HUES6 (cell line): ENCODE measurements at regions not wholly inside any gene's neighbourhood (a gene's known extent, or its start where the extent isn't known, plus 50 kb on each side); places are given as distances from the start of the nearest gene placed in this dataset.

Source experiments
- H3K27ac ChIP-seq: 2 replicates; pipeline ENCODE4 v1.7.0; 2013; ENCODE audit warnings: low read depth, mild to moderate bottlenecking, low read length, inconsistent platforms
- H3K27me3 ChIP-seq: 2 replicates; pipeline ENCODE4 v1.6.1; 2013; ENCODE audit warnings: low read length; ENCODE audit not compliant: control insufficient read depth, insufficient read depth
- H3K36me3 ChIP-seq: 2 replicates; pipeline ENCODE4 v1.6.1; 2013; ENCODE audit warnings: low read length; ENCODE audit not compliant: control insufficient read depth, insufficient read depth
- H3K4me1 ChIP-seq: 2 replicates; pipeline ENCODE4 v1.6.1; 2013; ENCODE audit warnings: low read length; ENCODE audit not compliant: control insufficient read depth, insufficient read depth
- H3K4me3 ChIP-seq: 2 replicates; pipeline ENCODE4 v1.5.1; 2013; ENCODE audit warnings: low read depth, low read length
- H3K9ac ChIP-seq: one replicate; pipeline ENCODE4 v1.6.1; 2013; ENCODE audit warnings: mild to moderate bottlenecking, low read length
- H3K9me3 ChIP-seq: 2 replicates; pipeline ENCODE4 v1.6.1; 2013; ENCODE audit warnings: low read depth, low read length; ENCODE audit not compliant: control insufficient read depth, insufficient read depth

DNA sequence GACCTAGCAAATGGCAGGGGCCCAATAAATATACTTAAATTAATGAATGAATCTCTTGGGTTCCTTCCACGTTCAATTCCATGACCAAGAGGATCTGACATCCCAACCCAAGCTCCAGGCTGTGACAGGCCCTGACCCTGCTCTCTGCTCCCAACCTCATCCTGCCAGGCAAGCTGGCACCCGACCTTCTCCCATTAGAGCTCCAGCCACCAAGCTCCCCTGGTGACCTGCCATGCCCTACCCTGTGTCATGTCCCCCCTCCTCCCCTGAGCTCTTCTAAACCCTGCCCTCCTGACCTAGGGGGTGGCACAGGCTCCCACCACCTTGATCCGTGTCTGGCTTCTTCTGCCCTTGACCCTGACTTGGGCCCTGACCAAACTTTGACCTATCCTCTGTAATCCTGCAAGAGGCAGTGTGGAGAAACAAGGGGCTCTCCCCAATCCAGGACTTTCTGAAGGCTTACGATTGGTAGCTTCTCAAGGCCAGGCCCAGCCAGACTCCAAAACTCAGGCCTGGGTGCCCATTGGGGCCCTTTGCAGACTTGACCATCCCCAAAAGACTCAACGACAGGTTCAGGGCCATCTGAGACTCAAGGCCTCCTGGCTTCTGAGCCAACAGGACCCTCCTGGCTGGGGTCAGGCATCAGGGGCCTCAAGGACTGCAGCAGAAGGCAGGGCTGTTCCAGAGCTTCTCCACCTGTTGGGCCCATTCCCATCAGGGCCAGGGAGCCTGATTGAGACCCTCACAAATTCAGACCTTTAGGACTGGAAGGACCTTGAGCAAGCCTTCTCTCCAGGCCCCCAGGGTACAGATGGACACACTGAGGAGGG is 249.0 kb downstream of the PTPRU start:
- no peak overlapping the region for H3K4me3 ChIP-seq
- no peaks in the 10 kb centered on the region for H3K4me1 ChIP-seq
- peaks cover 8% of the 10 kb centered on the region; the same call in 1 of the 2 replicates for H3K27me3 ChIP-seq
- H3K9me3 ChIP-seq = no peaks in the 10 kb centered on the region
- H3K27ac ChIP-seq = no peak overlapping the region
- H3K9ac ChIP-seq = no peak overlapping the region
- no peaks in the 10 kb centered on the region for H3K36me3 ChIP-seq

DNA sequence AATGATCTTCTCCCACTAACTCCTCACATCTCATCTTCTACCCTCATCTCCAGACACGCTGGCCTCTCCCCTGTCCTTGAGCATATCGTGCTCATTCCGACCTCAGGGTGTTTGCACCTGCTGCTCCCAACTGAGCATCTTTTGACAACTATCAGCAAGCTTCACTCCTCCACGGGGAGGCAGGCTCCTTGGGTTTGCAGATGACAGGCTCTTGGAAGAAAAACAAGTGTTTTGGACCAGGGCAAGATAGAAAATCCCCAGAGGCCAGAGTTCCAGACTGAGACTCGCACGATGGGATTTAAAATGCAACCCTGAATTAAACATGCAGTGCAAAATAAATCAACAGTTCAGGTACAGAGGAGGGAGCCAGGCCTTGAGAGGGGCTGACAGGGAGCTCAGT is 246.7 kb downstream of the PTPRU start:
- Histone ChIP-seq H3K9ac (no peak overlapping the region), H3K27me3 (peaks cover 22% of the 10 kb centered on the region), H3K4me3 (no peak overlapping the region), H3K36me3 (no peaks in the 10 kb centered on the region), H3K9me3 (no peaks in the 10 kb centered on the region), H3K27ac (no peak overlapping the region), H3K4me1 (peaks cover 4% of the 10 kb centered on the region; the same call in 1 of the 2 replicates)

DNA sequence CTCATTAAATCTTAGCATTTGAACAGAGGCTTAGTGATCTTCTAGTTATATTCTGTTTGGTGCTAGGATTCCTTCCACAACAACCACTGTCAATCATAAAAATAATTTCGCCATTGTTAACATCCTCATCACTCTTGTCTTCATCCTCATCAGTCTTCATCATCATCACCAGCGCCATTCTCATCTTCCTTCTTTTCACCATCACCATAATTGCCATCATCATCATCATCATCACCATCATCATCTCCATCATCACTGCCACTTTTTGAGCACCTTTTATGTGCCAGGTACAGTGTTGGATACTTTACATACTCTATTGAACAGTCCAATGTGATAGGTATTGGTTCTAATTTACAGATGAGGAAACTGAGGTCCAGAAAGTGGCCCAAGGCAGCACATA is 245.7 kb downstream of the PTPRU start:
- H3K27me3 ChIP-seq = peaks cover 25% of the 10 kb centered on the region
- H3K9ac ChIP-seq = no peak overlapping the region
- H3K4me3 ChIP-seq = no peak overlapping the region
- no peak overlapping the region for H3K27ac ChIP-seq
- no peaks in the 10 kb centered on the region for H3K9me3 ChIP-seq
- peaks cover 4% of the 10 kb centered on the region; the same call in 1 of the 2 replicates for H3K4me1 ChIP-seq
- H3K36me3 ChIP-seq = no peaks in the 10 kb centered on the region

DNA sequence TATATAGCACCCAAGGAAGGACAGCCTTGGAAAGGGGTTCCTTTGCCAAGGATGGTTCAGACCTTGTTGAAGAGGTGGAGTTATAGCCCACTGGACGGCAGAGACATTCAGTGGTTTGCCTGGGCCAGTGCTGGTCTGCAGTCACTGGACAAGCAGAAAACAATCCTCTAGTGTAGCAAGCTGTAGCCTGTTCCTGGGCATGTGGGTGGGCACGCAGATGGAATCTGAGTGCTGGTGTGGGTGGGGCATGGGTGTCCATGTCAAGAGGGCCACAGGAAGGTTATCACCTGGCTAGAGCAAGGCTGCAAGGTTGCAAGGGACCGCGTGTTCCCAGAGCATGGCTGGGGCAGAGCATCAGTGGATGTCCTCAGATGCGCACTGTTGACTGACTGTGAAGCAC is 244.7 kb downstream of the PTPRU start:
- H3K9me3 ChIP-seq = no peaks in the 10 kb centered on the region

DNA sequence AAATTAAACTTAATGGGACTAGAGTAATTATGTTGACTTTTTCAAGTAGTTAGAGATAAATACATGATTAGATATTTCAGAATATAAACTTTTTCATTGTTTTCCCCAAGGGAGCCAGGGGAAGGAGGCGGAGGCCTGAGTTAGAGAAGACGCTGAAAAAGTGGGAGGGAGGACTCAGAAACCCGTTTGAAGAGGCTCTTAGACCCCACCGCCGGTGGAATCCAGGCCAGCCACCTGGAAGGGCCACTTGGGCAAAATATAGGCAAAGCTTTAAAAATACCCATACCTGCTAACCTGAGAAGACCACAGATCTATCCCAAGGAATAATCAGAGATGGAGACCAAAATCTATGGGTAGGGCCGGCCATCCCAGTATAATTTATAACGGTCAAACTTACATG is 242.6 kb downstream of the PTPRU start:
- Histone ChIP-seq H3K27me3 (peaks cover 28% of the 10 kb centered on the region), H3K36me3 (no peaks in the 10 kb centered on the region), H3K27ac (no peak overlapping the region), H3K4me1 (peaks cover 4% of the 10 kb centered on the region; the same call in 1 of the 2 replicates), H3K9ac (no peak overlapping the region), H3K9me3 (no peaks in the 10 kb centered on the region), H3K4me3 (peak overlapping the region; percentile 55)

More for the DNA sequence above, 244.7 kb downstream of the PTPRU start:
- no peaks in the 10 kb centered on the region for H3K36me3 ChIP-seq
- H3K4me1 ChIP-seq = peaks cover 4% of the 10 kb centered on the region; the same call in 1 of the 2 replicates
- H3K27ac ChIP-seq = no peak overlapping the region
- H3K4me3 ChIP-seq = no peak overlapping the region
- H3K9ac ChIP-seq = no peak overlapping the region
- peaks cover 28% of the 10 kb centered on the region for H3K27me3 ChIP-seq

DNA sequence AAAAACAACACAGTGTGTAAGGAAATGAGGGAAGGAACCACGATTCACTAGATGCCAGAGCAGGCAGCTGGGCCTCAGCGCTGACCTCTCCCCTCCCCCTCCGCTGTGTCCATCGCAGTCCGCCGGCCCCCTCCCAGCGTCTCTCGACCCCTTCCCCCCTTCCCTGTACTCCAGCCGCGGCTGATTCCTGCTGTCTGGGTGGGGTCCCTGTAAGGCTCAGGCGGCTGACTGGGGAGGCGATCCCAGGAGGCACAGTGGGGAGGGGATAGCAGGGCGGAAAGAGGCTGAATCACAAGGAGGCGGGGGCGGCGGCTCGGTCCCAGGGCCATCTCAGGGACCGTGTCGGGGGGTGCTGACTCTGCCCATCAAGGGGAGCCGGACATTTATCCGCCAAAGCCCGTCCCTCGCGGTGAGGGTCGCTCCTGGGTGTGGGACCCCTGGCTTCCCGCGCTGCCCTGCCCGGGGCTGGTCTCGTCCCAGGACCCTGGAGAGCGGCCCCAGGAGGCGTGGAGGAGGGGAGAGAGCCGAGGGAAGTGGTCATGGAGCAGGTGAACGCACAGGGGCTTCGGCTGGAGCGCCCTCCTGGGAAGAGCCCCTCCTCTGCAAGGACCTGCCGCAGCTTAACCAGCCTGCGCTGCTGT is 241.9 kb downstream of the PTPRU start:
- no peak overlapping the region for H3K9ac ChIP-seq

DNA sequence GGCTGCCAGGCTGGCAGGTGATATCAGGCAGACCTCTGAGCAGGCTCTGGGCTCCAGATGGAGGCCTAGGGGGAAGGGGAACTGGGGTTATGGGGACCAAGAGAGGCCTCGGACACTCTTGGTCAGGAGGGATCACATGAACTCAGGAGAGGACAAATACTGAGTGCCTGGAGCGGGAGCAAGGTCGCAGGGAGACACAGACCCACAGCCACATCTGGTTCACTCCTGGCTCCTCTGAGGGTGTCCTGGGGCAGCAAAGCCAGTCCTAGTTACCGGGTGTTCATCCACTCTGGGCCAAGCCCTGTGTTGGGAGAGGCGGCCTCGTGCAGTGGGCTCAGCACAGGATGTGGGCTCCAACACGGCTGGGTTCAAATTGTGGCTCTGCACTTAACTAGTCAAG is 239.0 kb downstream of the PTPRU start:
- no peaks in the 10 kb centered on the region for H3K9me3 ChIP-seq
- H3K9ac ChIP-seq = no peak overlapping the region
- peaks cover 20% of the 10 kb centered on the region for H3K27me3 ChIP-seq
- no peaks in the 10 kb centered on the region for H3K36me3 ChIP-seq
- no peak overlapping the region for H3K27ac ChIP-seq
- H3K4me1 ChIP-seq = peaks cover 15% of the 10 kb centered on the region
- no peak overlapping the region for H3K4me3 ChIP-seq

More for the DNA sequence above, 241.9 kb downstream of the PTPRU start:
- Histone ChIP-seq H3K36me3 (no peaks in the 10 kb centered on the region), H3K27ac (no peak overlapping the region), H3K9me3 (no peaks in the 10 kb centered on the region), H3K4me3 (peak overlapping the region; percentile 55), H3K4me1 (peaks cover 4% of the 10 kb centered on the region; the same call in 1 of the 2 replicates), H3K27me3 (peaks cover 28% of the 10 kb centered on the region)

DNA sequence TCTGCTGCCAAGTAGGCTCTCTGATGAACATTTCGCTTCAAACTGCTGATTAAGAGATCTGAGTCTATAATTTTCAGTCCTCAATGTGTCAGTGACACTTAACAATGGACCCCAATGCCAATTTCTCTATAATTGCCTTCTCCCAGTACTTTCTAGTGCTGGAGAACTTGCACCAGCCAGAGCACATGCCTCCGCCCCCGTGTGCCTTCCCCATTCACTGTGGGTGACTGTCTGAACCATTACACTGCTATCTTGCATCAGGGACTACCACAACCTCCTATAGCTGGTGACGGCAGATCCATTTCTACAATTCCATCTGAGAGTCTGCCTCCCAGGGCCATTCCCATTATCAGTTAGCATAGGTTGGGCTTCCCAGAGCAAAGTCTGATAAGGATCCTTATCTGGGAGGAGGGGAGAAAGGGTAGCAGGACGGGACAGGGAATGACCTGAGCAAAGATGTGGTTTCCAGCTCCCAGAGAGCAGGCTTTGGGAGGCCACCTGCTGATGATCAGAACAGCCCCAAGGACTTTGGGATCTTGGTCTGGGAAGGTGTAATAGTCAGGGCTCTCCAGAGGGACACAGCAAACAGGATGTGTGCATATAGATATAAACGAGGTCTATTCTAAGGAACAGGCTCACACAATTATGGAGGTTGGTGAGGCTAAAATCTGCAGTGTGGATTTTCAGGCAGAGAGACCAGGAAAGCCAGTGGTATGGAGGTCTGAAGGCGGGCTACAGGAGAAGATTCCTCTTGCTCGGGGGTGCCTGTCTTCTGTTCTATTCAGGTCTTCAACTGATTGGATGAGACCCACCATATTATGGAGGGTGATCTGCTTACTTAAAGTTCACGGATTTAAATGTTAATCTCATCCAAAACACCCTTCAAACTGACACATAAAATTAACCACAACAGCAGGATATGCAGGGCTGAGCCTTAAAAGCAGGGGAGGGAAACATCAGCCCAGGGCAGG is 238.2 kb downstream of the PTPRU start:
- H3K9me3 ChIP-seq = no peaks in the 10 kb centered on the region
- no peaks in the 10 kb centered on the region for H3K36me3 ChIP-seq
- H3K9ac ChIP-seq = no peak overlapping the region
- no peak overlapping the region for H3K27ac ChIP-seq
- H3K4me3 ChIP-seq = no peak overlapping the region
- H3K27me3 ChIP-seq = peaks cover 15% of the 10 kb centered on the region
- H3K4me1 ChIP-seq = peaks cover 15% of the 10 kb centered on the region

DNA sequence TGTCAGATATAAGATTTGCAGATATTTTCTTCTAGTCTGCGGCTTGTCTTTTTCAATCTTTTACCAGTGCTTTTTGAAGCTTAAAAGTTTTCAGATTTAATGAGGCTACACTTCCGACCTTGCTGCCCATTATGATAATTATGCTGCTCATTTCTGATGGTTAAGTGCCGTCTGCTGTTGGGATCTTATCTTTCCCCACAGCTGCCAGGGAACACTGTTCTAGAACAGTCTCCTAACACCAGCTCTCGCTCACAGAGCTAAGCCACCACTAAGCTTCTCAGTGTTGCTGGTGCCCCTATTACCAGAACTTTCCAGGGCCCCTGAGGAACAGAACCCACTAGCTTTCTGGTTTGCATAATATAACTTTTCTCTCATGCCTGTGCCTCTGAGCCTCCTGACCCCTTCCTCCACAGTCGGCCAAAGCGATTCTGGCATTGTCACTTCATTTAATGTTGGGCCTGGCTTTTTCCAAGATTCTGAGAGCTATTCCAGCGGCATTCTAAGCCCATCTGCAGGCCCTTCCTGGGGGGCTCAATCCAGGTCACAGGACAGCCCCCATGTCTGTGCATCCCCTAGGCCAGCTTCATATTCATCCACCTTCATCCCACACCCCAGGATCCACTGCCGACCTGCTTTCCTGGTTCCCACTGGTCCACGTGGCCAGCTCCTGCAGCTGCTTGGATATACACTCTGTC is 237.0 kb downstream of the PTPRU start:
- H3K9ac ChIP-seq = no peak overlapping the region
- no peak overlapping the region for H3K27ac ChIP-seq
- H3K36me3 ChIP-seq = no peaks in the 10 kb centered on the region
- H3K9me3 ChIP-seq = no peaks in the 10 kb centered on the region
- peaks cover 6% of the 10 kb centered on the region; the same call in 1 of the 2 replicates for H3K27me3 ChIP-seq
- H3K4me1 ChIP-seq = peaks cover 11% of the 10 kb centered on the region
- no peak overlapping the region for H3K4me3 ChIP-seq
